ENCODE measurements at regions not wholly inside any gene's neighbourhood (a gene's known extent, or its start where the extent isn't known, plus 50 kb on each side); places are given as distances from the start of the nearest gene placed in this dataset.

DNA sequence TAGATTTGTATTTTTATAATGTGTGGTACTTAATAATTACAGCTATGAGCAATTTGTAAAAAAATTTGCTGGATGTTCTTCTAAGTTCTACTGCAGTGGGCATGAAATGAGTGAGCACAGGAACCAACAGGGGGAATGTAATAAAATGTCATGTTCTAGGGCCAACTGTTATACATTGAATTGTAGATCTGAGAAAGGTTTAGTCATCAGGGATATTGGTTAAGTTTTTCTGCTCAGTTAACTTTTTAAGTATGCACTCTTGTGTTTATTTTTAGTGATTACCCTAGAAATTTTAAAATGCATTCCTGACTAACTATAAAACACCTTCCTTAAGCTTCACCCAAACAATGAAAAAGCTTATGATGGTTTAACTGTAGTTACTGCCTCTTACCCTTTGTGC is 101.8 kb downstream of the CAND1 start:
- no peak for DNase-seq (ENCODE audit: low read depth)

DNA sequence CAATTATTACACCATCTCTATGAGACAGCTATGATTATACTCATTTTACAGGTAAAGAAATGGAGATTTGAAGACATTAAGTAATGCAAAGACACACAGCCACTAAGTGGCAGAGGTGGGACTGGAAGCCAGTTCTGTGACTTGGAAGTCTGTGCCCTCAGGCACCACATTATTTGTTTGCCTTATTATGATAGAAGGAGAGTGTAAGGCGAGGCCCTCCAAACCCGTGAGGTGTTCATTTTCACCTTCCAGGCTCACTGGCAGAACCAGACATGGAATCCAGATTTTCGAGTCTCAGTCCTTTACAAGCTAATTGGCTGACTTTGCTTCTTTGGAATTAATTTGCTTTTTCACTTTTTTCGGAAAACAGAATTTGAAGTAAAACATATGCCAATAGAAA is 107.9 kb downstream of the CAND1 start:
- no peak for DNase-seq (ENCODE audit: low read depth)

DNA sequence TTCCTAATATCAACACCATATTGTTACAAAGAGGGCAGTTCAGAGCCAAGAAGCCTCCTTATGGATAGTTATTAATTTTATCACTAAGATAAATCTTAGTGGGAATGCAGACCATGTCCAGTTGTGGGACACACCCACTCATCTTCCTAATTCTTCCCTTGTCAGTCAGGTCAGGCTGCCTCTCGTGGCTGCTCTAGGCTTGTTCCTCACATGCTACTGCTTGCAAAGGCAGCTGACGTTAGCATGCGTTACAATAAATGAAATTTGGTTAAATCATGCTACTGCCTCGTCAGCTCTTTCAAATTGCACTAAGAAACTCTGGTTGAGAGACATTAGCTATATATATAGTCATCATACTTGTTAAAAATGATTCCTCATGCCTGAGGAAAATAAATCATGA is 108.4 kb downstream of the CAND1 start:
- no peak for DNase-seq (ENCODE audit: low read depth)

DNA sequence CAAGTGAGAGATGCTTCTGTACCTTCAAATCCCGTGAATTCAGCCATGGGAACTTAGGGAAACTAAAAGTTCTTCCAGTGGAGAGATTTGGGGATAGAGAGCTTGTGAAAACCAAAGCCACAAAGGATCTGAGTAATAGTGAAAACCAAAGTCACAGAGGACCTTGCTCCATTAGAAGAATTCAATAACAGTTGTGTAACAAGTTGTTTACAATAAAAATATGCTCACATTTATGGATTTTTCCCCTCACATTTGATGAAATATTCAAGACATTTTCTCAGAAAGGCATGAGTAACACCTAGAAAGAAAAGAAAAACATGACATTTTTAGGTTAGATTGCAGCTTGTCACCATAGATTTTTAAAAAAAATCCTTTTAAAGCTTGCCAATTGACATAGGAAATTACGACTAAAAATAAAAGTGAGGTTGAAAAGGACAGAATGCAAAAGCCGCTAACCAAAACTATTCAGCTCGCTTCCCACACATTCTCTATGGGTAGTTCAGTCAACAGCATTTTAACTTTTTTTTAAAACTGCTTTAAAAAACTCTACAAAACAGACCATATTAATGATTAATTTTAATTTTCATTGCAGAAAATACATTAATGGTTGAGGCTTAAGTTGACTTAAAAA is 113.2 kb downstream of the CAND1 start:
- no peak for DNase-seq (ENCODE audit: low read depth)

DNA sequence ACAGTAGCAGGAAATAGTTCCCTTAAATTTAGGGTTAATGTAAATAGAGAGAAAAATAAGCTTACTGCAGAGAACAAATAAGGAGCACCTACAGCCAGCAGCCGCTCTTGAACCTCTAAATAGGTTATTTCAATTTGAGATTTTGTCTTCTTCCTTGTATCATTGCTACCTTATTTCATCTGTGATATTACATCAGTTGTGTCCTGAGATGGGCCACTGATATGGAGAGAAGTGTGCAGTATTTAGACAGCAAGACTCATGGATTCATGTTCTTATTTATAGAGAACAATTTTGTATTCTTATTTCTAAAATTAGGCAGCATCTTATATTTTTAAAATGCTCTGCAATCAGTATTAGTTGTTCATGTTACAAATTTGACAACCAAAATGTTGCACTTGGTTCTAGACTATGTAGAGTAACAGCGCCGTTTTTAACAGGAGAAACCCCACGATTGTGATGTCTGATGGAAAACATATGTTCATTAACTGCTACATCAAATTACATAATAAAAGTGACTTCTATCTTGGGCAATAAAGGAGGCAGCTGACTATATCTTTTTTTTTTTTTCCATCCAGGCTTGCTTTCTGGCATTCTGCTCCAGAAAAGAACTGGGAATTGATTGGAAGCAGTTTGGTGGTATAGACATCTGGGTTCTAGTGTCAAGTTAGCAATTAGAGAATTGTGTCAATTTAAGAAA is 117.9 kb downstream of the CAND1 start:
- DNase-seq (ENCODE audit: low read depth) = no peak

DNA sequence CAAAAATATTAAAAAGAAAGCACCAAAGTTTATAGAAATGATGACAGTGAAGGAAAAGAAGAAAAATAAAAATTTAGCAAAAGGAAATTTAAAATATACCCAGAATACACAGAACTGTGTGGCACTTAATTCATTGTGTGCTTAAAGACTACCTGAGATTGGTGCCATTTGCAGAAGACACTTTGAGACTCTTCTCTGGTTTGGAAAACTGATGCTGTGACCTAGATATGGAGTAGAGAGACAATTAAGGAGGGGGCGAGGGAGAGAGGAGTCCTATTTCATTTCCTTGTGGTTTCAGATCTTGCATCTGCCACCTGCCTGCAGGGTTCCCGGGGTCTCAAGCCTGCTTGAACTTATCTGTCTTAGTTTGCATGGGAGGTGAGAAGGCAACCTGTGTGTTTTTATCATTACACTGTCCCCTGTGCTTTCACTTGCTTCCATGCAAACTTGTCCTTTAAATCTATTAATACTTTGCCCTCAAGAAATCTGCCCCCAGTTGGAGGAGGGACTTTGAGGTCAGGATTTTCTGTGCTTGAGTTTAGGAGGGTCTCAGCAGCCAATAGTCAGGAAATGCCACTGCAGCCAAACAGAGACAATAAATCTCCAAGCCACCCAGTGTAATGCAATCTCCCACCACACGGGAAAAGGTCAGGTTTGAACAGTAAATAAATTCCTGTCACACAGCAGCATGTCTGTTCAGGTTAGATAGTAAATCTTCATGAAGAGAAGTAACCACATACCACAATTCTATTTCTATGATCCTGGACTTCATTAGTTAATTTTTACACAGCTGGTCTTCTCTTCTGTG is 119.4 kb downstream of the CAND1 start:
- DNase-seq (ENCODE audit: low read depth) = no peak

DNA sequence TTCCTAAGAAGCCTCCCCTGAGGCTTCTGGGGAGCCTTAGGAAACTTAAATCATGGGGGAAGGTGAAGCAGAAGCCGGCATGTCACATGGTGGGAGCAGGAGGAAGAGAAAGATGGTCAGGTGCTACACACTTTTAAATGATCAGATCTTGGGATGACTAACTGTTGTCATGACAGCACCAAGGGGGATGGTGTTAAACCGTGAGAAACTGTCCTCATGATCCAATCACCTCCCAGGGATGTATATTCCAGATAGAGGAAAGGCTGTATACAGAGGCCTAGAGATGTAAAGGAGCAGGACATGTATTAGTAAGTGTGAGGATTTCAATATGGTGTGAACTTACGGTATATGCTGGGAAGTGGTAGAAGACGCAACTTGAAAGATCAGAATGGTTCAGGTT is 121.1 kb downstream of the CAND1 start:
- DNase-seq (ENCODE audit: low read depth) = no peak

DNA sequence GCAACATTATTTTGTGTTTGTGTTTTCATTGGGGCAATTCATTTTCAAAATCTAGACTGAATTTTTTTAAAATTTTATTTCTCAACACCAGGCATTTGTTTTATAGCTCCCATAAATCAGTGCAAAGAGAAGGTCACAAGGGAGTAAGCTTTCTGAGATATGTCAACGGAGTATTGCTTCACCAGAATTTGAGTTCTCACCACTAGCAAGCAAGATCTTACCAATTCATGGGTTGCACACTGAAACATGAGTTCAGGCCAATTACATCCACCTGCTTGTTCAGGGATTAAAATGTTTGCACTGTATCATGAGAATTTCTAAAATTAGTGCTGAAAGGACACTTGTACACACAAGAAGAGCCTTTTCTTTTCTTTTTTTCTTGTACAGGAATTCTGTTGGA is 121.9 kb downstream of the CAND1 start:
- no peak for DNase-seq (ENCODE audit: low read depth)

DNA sequence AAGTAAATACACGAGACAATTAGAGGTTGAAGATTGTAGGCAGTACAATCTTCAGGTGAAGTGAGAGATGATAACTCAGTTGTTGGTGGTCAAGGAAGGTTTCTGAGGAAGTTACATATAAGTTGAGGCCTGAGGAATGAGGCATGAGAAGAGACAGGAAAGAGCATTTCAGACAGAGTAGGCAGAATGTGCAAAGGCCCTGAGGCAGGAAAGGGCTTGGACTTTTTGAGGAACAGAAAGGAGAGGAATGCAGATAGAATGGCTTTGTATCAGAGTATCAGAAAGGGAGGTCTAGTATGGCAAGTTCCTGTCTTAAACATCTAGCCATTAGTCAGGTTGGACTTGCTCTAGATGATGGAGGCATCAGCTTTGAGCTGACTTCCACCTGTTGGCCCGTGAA is 122.5 kb downstream of the CAND1 start:
- DNase-seq (ENCODE audit: low read depth) = no peak

DNA sequence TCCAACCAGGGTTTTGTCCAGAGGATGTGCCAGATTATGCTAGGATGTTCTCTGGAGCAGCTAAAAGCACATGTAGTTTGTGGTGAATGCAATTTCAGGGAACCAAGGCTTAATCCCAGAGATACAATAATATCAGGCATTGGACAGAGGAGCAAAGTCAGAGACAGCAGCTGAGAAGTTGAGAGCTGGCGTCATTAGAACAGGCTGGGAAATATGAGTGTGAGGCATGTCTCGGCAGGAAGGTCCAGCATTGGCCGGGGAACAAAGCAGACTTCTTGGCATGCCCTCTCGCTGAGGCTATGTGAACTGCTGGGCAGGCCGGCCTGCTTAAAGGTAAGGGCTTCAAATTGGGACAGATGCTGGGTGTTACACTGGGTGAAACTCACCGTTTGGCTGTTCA is 125.4 kb downstream of the CAND1 start:
- no peak for DNase-seq (ENCODE audit: low read depth)

DNA sequence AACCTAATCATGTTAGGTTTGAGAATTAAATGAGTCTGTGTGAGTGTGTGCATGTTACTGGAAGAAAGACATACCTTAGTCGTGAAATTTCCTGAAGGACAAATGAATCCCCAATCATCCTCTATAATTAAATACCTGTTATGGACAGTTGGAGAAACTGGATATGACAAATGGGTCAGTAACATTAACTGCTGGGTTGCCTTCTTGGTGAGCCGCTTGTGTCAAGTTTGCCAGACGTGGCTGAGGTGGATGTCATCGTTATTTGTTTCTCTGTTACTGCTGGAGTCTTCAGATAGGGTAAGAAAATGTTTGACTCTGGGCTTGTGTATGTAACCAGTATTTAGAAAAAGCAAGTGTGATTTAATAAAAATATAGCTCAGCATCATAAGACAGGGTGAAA is 131.6 kb downstream of the CAND1 start:
- DNase-seq (ENCODE audit: low read depth) = no peak

DNA sequence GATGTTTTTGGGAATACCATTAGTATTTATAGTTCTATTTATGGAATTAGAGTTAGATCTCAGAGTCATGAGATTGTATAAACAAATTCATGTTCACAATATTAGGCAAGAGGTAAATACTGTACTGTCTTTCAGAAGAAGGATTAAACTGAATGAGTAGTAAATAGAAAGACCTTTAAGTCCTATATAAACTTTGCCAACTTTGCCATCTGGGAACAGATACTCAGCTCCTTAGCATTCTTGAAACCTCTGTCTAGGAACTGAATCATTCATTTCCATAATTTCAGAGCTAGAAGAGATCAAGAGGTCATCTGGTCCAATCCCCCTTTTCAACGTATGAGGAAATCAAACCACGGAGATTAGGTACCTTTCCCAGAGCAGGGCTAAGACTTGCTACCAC is 141.1 kb downstream of the CAND1 start:
- DNase-seq (ENCODE audit: low read depth) = no peak

DNA sequence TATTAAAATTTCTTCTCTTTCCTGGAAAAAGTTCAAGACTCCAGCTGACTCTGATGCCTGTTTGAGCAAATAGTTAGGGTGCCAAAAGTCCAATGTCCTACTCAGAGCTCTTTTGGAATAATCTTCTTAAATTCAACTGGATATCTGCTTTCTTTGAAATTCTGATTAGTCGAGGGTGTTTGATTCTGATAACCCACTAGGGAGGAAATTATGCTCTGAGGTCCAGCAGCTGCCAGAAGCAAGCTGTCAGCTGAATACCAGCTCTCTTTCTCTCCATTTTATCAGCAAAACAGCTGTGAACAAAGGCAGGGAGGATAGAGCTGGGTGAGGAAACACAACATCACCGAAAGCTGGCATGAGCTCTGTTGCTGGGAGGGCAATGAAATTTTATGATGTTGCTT is 141.5 kb downstream of the CAND1 start:
- DNase-seq (ENCODE audit: low read depth) = no peak

DNA sequence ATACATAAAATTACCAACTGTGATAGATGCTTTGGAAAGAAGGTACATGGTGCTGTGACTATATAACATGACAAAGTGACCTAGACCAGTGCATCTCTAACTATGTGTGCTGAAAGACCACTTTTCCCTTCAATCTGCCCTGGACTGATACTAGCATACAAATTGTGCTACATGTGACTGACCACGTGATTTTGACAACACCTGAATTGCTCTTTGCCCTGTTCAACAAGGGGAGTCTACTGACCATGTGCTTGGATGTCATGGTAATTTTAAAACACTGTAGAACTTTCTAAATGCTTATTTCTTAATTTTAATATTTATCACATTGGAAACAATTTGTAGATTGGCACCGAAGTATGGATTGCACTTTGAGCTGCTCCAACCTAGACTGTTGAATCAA is 142.4 kb downstream of the CAND1 start:
- DNase-seq (ENCODE audit: low read depth) = no peak

DNA sequence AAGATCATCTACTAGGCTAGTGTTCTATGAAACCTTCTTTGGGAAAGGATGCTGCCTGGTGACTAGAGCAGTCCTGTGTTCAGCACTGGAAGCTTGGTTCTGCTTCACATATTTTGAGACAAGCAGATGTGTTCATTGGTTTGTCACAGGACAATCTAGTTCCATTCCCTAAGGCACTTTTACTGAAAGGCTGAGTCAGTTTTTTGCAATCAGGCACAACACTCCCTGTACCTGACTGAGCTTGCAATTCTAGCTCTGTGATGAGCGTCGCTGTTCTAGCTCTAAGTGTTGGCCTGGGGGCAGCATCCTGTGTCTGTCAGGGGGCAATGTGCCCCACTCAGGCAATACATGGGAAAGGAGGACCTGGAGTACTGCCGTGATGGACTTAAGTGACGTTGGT is 144.4 kb downstream of the CAND1 start:
- no peak for DNase-seq (ENCODE audit: low read depth)

DNA sequence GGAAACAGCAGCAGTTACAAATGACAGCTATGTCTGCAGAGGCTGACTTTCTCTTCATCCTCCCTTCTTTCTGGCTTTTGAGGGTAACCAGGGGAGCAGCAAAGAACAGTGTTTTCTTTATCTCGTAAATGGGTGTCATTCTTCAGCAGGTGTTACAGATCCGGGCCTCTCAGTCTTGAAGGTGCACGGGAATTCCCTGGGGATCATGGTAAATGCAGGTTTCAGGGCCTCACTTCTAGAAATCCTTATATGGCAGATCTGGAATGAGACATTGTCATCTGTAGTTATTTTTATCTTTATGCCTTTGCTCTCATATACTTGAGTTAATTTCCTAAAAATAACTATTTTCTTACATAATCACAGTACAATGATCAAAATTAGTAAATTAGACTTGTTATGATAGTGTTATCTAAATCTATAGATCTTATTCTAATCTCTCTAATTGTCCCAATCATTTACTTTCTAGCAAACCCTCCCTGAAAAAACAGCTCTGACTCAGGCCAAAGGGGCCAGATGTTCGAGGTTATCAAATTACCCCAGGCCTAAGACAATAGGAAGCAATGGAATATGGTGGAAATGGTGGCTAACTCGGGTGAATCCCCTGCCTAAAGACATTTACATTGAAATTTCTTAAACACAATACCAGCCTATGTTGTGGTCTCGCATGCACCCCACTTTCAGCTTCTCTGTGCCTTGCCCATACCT is 145.0 kb downstream of the CAND1 start:
- no peak for DNase-seq (ENCODE audit: low read depth)

DNA sequence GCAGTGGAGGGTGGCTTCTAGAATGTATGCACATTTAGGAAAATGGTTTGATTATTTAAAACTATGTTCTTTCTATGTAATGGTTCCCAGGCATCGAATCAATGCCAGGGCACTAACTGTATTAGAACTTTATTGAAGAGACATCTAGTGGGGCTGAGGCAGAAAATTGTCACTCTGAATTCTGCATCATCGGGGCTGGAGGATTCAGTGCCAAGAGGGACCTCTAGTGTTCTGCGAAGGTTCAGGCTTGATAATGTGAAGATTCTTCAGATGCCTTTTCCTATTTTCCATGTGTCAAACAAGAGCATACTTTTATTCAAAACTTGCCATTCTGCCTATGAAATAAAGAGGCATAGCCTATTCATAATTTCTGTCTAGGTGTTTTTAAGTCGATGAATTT is 146.3 kb downstream of the CAND1 start:
- no peak for DNase-seq (ENCODE audit: low read depth)

DNA sequence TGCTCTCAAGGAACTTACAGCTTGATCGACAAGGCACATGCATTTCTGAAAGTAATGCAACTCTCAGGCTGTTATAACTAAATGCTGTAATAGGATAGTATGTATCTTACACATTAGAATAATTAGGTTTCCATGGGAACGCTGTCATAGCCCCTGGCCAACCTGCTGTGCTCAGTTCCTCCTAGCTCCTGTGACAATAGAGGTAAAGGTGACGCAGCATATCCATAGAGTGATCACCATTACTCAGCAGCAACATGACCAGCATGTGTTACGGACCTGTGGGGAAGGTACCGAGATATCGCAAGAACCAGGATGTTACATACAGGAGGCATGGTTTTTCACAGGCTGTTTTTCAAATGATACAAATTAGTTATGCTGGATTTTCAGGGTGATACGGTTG is 150.7 kb downstream of the CAND1 start:
- no peak for DNase-seq (ENCODE audit: low read depth)

DNA sequence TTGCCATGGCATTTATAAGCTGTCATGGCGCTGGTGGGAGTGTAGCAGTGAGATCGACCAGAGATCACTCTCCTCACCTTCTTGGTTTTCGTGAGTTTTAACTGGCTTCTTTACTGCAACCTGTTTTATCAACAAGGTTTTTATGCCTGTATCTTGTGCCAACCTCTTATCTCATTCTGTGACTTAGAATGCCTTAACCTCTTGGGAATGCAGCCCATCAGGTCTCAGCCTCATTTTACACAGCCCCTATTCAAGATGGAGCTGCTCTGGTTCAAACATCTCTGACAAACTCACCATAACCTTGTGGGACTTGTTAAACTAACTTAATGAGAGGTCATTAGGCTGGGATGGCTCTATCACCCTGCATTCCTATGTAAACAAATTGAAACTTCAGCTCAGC is 151.3 kb downstream of the CAND1 start:
- no peak for DNase-seq (ENCODE audit: low read depth)

DNA sequence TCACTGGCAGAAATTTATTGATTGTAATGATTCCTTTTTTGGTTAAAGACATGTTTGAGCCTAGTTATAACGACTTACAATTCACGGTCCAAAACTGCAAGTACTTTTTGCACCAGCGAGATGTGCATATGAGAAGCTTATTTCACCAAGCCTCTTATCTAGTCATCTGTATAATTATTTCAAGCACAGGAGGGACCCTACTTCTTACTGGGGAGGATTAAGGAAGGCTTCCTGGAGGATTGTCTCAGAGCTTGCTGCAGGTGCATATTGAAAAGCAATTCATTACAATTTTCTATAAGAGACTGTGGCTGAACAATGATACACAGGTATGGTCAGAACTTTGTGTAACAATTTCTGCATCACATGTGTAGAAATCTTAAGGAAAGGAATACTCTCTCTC is 152.9 kb downstream of the CAND1 start:
- no peak for DNase-seq (ENCODE audit: low read depth)

DNA sequence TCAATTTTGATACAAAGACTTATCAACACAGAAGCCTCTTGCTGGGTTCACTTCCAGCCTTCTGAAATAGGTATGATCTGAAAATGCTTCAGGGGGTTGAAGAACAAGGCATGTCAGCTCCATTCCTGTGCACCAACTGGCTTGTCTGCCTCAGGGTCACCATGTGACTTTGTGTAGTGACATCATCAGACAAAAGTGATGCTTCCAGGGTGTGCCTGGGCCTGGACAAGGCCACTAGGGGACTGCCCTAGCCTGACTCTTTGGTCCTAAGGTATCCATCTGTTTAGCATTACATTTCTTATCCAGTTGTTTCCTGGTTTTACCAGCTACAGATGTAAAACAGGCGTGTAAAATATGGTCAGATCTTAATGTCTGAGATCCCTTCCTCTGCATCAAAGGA is 155.6 kb downstream of the CAND1 start:
- DNase-seq (ENCODE audit: low read depth) = no peak

DNA sequence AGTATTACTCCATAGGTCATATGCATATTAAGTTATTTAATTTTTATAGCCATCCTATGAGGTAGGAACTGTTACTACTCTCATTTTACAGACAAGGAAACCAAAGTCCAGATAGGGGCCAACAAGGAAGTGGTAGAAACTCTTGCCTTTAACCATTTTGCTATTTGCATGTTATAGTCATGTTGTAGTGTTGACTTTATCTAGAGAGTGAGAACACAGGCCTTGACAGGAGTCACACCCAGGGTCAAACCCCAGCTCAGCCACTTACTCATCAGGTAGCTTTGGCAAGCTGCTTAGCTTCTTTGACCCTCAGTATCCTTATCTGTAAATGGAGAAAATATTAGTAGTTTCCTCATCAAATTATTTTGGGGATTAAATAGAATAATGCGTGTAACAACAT is 156.2 kb downstream of the CAND1 start:
- DNase-seq (ENCODE audit: low read depth) = no peak

DNA sequence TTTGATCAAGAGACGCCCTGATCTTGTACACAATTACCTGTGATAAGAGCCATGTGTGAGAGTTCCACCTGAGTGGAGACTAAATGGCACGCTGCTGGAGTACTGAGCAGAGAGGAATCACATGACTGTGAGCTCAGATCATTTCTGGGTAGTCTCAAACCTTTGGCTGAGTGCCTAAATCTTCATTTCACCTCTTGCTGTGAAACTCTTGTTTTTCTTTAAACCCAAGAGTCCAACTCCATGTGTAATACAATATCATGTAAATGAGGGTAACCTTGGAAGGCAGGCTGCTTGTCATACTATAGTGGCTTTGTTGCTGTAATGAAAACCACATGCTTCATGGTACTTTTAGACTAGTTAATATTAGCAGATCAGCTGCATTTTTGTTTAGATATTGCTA is 156.9 kb downstream of the CAND1 start:
- DNase-seq (ENCODE audit: low read depth) = no peak
